SK-MEL-5 (cell line): ENCODE measurements at regions not wholly inside any gene's neighbourhood (a gene's known extent, or its start where the extent isn't known, plus 50 kb on each side); places are given as distances from the start of the nearest gene placed in this dataset.

Experiments
- DNase-seq: peaks from one replicate; pipeline ENCODE4 v3.0.0-alpha.2; 2016; ENCODE audit warnings: low read depth, low spot score
- in situ Hi-C: cut with HindIII; loops from 2 replicates; pipeline ENCODE4 v1.10.0; 2016; ENCODE audit warnings: low sequenced_read_pairs, high pct_unique_total_duplicates, low pct_unique_long_range_greater_than_20kb

DNA sequence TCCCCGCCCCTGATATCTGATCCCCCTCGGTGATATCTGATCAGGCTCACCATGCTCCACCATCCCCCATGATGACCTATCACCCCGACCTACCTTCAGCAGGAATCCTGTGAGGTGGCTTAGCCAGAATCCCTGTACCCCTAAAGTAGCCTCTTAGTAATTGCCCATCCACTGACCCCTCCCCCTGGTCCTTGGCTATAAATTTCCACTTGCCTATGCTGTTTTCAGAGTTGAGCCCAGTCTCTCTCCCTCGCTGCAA is 177.5 kb upstream of the GGTLC1 start:
- no peak for DNase-seq
- in situ Hi-C loops, result no loop called here

DNA sequence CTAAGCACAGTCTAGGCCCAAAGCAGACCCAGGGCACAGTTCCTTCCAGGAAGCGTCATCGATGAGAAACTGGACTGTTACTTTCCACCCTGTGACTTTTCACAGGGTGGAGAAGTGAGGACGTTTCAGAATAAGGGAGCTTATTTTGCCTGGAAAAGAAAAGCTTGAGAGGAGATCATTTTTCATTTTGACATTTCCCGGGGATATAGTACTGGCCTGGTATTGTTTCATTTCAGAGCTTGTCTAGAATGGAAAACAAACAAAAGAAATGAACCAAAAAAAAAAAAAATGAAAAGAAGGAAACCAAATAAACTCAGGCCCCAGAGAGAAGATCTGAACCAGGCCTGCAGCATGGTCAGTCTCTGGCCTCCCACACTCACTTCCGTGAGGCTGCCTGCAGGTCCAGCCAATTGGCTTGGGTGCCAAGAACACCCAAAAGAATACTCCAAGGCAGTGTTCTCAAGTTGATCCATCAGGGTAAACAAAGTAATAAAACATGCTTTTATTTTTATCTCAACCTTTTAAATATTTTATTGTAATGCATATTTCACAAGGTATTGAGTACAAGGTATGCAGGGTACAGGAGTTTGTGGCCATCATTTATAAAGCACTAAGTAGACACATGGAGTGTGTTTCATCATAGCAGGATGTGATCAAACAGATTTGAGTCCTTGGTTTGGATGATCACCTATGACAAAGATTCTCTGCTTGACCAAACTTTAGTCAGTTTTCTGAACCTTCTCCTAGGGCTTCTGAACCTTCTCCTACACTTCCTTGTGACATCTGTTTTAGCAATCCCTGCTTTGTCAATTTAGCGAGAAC is 176.9 kb upstream of the GGTLC1 start:
- DNase-seq, result no peak
- in situ Hi-C loops, result no loop called here

DNA sequence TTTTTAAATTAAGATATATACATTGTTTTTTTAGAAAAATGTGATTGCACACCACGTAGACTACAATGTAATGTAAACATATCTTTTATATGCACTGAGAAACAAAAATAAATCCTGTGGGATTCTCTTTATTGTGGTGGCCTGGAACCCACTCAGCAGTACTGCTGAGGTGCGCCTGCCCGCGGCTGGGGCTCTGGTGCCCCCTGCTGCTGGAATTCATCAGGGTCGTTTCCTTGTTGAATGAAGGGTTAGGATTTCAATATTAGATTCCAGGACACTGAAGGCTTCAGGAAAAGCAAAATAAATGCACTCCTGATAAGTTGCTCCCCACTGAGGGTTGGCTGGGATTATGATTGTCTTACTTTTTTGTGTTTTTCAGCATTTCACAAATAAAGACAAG is 175.8 kb upstream of the GGTLC1 start:
- in situ Hi-C loops, result no loop called here
- peak; percentile 46 for DNase-seq

DNA sequence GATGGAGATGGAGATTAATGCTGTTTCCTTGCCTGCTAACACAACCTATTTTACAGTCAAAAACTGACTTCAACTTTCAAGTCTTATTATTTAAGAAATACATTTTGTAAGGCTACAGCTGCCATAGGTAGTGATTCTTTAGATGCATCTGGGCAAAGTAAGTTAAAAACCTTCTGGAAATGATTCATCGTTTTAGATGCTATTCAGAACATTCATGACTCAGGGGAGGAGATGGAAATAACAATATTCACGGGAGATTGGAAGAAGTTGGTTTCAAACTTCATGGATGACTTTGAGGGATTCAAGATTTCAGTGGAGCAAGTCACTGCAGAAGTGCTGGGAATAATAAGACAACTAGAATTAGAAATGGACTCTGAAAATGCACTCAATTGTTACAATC is 174.9 kb upstream of the GGTLC1 start:
- in situ Hi-C loops, result no loop called here

DNA sequence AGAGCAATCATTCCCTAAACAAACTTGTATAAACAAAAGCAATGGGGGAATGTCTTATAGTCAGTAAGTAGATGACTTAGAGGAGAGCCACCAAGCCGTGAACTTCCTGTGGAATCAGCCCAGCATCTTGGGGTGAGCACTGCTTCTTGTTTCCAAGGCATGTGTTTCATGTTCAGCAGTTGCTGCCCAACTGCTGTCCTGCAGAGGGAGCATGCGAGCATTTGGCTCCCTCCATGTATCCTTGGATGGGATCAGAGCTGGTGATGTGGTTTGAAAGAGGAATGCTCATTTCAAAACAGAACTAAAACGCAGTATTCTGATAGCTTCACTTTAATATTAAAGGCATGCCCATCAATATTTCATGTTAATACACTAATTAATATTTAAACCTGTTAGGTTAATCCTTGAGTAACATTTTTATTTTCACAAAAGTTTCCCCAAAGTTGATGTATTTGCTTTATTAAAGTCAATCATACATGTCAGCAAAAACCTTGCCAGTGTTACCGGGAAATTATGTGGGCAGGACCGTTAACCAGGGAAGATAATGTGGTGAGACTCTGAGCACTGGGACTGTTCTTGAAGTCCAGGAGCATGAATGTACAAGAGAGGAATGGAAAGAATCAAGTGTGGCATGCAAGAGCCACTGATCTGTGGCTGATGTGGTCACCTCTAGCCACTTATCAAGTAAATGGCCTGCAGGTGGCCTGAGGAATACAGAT is 172.1 kb upstream of the GGTLC1 start:
- peak; percentile 74 for DNase-seq
- in situ Hi-C loops, result no loop called here

More for the DNA sequence above, 174.9 kb upstream of the GGTLC1 start:
- DNase-seq, result no peak

DNA sequence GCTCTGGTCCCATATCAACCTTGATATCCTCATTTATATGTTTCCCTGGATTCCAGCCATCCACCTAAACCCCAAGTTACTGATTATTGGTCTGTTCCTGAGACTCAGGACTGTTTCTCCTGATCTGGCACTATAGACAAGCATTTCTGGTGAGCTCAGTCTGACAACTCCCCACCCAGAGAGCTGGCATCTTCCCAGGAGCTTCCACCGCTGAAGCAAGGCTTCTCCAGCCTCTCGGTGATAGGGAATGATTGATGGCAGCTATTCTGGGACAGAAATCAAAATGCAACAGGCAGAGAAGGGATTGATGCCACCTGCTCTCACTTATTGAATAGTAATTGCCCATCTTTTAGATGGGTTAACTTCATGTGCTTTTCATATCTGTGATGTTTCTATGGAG is 169.7 kb upstream of the GGTLC1 start:
- in situ Hi-C loops, result no loop called here
- no peak for DNase-seq

DNA sequence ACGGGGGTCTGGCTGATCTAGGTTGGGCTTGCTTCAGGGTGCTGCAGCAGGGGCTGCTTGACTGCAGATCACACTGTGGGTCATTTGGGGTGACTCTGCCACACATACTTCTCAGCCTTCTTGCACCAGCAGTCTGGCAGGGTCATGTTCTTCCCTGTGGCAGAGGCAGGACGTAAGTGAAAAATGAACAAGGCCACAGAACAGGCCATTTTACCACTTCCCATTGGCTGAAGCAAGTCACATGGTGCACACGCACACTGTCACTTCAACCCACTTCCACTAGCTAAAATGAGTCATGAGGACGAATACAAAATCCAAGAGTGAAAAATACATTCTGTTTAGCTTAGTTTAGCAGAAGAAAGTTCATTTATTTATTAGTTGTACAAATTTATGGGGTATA is 168.6 kb upstream of the GGTLC1 start:
- peak; percentile 21 for DNase-seq
- in situ Hi-C loops, result no loop called here

DNA sequence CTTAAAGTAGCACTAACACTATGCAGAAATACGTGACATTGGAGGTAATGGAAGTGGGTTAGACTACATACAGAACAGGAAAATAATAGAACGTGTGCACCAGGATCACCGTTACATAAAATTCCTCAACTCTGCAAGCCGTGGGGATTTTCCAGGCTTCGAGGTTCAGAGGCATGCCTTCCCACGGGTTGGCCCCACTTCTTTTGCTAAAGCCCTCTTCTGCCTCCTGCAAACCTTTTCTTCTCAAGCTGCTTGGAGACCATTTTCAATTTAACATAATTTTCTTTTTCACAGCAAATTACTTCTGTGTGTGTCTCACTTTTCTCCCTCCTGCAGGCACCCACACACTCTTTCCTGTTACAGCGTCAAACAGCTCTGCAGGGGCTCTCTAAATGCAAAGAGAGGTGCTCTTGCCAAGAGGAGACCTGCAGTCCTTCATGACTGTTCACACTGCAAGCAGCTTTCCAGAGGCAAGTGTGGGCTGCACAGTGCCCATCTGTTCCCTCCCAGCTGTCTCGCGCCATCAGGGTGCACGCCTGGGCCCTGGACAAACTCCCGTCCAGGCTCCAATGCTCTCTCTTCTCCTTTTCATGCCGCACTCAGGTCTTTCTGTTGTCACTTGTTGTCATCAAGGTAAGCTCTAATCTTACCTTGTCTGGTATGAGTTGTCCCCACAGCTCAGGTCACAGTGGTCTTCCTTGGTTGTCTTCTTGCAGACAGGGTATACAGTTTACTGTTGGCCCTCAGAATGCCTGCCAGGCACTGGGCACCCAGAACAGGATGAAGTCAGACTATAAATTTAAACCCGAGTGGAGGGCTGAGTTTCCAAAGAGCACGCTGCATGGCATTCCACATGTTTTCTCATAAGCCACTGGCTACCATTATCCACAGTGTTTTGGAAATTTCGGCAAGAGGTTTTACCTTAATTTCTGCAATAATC is 164.8 kb upstream of the GGTLC1 start:
- in situ Hi-C loops, result no loop called here
- no peak for DNase-seq

DNA sequence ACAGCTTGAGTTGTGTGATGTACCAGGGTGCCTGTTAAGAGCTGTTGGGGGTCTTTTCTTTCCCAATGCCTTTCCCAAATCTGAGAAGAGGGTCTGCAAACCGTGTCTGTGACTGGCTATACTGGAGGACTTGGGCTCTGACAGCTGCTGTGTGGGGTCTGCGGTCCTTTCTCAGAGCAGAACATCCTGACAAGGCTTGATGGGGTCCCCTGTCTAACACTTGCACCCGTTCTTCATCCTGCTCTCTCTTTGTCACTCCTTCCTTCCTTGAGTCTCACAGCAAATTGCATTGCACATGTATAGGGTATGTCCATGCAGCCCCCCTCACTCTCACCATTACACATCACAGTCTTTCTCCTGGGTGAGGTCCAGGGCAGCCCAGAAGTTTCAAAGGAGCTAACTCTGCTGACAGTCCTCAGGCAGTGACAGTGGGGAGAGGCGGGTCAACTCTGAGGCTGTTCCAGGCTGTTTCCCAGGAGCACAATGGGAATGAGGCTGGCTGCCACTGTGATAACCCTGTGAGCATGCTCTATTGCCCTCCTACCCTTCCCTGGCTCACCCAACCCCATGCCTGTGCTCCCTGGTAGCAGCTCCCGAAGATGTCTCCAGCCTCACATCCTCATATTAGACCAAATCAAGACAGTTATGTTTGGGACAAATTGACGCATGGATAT is 163.2 kb upstream of the GGTLC1 start:
- DNase-seq, result no peak
- in situ Hi-C loops, result no loop called here

DNA sequence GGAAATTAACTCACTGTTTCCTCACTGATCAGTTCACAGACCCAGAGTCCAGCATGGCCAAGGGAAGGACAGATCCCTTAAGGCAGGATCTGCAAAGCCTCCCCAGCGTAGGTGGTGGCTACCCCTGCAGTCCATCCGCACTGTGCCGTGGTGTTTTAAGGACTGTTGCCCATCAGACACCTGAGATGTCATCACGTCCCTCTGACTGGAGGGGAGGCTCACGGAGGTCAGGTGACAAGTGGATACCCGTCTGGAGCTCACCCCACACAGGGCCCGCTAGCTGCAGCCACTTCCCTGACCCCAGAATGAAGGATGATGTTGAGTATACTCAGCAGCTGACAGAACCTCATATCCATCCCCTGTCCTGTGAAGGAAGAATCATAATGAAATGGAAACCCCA is 161.8 kb upstream of the GGTLC1 start:
- in situ Hi-C loops, result no loop called here
- DNase-seq, result no peak

DNA sequence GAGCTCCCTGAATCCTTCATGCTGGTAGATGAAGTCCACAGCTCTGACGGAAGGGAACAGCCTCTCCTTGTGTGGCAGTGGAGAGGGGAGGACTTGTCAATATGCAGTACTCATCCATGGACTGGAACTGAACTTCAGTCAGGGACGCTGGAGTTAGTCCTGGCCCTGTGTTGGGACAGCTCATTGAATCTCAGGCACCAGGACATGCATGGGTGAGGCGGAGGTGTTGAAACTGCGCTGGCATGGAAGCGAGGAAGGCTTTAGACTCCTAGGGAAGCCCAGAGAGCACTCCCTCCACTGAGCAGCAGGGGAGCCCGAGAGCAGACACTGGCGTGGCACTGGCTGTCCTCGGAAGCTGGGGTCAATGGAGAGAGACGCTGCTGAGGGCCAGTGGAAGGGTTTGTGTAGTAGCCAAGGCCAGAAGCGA is 161.3 kb upstream of the GGTLC1 start:
- in situ Hi-C loops, result no loop called here
- peak; percentile 71 for DNase-seq

DNA sequence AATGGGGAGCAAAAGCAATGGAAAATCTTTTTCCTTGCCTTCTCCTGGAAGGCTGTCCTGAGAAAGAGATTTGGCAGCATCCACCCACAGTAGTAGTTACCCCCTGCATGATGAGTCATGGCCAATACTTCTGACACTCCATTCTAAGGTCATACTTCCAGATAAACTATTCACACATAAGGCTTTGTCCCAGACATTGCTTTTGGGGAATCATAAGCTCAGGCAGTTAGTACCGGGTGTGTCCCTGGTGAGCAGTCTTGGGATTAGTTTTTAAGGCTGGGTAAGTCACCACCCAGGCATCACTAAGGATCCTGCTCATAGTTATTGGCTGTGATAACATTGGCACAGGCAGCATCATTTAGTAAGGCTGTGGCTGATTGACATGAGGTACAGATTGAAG is 160.6 kb upstream of the GGTLC1 start:
- in situ Hi-C loops, result no loop called here
- DNase-seq, result no peak

DNA sequence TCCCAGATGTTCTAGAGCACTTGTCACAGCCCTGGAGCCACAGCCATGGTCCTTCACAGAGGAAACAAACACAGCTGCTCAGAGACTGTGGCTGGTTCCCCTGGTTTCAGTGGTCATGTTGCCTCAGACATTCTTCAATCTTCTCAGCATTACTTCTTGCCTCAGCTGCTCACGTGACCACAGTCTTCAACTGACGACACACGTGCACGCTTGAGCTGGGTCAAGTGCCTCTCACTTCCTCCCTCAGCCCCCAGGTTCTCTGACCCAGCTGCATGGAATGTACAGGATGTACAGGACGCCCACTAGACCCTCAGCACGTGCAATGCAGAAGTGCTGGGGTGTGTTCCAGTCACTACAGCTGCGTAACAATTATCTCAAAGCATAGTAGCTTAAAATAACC is 159.8 kb upstream of the GGTLC1 start:
- no peak for DNase-seq
- in situ Hi-C loops, result no loop called here

DNA sequence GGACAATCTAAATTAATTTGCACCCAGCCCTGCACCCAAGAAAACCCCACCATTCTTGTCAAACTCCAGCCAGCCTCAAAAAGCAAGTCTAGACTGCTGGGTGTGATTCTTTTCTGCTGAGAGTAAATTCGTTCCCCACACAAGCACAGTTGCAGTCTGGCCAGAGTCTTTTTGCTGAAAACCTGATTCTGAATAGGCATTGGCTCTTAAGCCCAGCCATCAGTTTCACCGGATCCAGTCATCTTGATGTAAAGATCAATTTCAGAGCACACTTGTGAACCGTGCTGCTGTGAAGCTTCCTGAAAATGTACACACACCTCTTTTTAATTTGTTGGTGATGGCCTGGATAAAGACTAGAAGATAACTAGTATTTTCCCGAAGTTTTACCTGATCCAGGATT is 159.4 kb upstream of the GGTLC1 start:
- in situ Hi-C loops, result no loop called here
- no peak for DNase-seq

DNA sequence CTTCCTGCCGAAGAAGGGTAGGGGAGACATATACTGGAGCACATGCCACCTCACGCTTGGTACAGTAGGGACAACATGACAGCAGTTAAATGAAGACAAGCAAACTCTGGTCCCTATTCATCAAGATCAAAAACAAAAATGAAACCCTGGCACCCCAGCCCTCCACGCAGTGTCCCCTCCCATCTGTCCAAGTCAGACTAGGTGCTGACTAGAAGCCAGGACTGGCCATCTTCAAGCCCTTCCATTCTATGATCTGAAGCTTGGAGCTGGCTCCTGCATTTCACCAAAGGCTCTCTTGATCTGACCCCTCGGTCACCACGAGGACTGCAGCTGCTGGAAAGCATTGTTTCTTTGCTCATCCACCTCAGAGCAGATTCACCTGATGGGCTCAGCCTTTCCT is 158.9 kb upstream of the GGTLC1 start:
- in situ Hi-C loops, result no loop called here
- DNase-seq, result no peak

DNA sequence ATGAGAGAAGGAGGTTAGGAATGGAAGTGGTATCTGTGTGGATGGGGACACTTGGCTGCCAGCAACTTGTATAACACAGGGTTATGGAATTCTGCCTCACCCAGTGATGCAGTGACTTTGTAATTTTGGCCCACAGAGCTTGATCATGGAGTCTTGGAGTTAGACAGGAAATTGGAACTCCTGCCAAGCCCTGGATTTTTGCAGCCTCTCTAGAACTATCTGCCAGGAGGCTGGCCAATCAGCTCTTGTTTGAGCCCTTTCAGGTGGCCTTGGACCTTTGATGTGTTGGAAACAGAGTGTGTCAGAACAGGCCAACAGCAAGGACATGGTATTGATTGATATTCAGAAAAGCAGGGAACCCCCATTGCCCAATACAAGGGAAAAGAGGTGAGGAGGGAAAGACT is 157.7 kb upstream of the GGTLC1 start:
- in situ Hi-C loops, result no loop called here

DNA sequence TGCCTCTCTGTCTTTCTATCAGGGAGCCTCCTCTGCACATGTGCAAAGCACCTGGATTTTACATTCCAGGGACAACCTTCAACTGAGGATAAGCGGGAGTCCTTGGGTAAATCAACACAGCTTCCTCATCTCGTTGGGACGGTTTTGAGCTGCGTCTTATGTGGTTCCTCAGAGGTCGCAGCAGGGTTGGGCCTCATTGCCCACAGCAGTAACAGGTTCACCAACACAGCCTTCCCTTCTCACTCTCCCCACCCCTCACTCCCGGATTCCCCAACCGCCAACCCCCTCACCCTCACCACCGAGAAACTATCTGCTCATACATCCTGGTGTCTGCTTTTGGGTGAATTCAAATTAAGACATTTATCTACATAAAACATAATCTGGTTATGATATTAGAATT is 155.8 kb upstream of the GGTLC1 start:
- in situ Hi-C loops, result no loop called here
- no peak for DNase-seq

More for the DNA sequence above, 157.7 kb upstream of the GGTLC1 start:
- DNase-seq, result no peak

DNA sequence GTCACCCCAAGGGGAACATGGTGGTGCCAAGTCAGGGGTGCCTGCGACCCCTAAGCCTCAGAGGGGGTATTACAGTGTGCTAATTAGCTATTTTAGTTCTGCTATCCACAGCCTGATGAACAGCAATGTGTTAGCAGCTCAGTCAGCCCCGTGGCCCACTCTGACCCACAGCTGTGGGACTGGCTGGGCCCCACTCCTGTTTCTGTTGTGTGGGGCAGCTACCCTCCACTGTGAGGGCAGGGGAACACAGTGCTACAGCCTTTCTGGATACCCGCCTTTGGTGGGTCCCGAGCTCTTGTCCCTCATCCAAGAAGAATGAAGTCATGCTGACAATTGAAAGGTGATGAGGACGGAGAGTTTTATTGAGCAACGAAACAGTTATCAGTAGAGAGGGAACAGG is 152.5 kb upstream of the GGTLC1 start:
- DNase-seq, result no peak
- in situ Hi-C loops, result no loop called here
